ENCODE measurements at regions not wholly inside any gene's neighbourhood (a gene's known extent, or its start where the extent isn't known, plus 50 kb on each side); places are given as distances from the start of the nearest gene placed in this dataset.

- DNase-seq (peak; percentile 74), ATAC-seq (peak; percentile 65 to 87)
- intact Hi-C loops (cut with DNase I) = no loop called here
- H3K36me3 ChIP-seq = no peaks in the 10 kb centered on the region
- no peak overlapping the region for H3K4me3 ChIP-seq
- H3K4me1 ChIP-seq = peaks cover 5% of the 10 kb centered on the region
- no peak for TF ChIP-seq CTCF (IDR thresholded peaks at IDR 0.05)
- H3K9me3 ChIP-seq = no peaks in the 10 kb centered on the region
- no peaks in the 10 kb centered on the region for H3K27me3 ChIP-seq (ENCODE audit: low read depth)
- H3K27ac ChIP-seq = no peak overlapping the region
Observed at GRCh38 chrX:69216911-69217310, 51.7 kb upstream of the PJA1 start.

- DNase-seq (no peak), ATAC-seq (no peak)
- intact Hi-C loops (cut with DNase I) = no loop called here
- no peaks in the 10 kb centered on the region for H3K36me3 ChIP-seq
- peaks cover 5% of the 10 kb centered on the region for H3K4me1 ChIP-seq
- no peak for TF ChIP-seq CTCF (IDR thresholded peaks at IDR 0.05)
- H3K27ac ChIP-seq = no peak overlapping the region
- H3K9me3 ChIP-seq = no peaks in the 10 kb centered on the region
- no peaks in the 10 kb centered on the region for H3K27me3 ChIP-seq (ENCODE audit: low read depth)
- no peak overlapping the region for H3K4me3 ChIP-seq
Observed at GRCh38 chrX:69216446-69216845, 51.2 kb upstream of the PJA1 start.

GRCh38 chrX:69215161-69215875 lies 50.1 kb upstream of the PJA1 start:
- intact Hi-C loops (cut with DNase I) = no loop called here
- Histone ChIP-seq H3K4me1 (peaks cover 5% of the 10 kb centered on the region), H3K27me3 (ENCODE audit: low read depth) (no peaks in the 10 kb centered on the region)

More at GRCh38 chrX:69215161-69215875, 50.1 kb upstream of the PJA1 start:
- TF ChIP-seq CTCF (IDR thresholded peaks at IDR 0.05) = no peak
- Histone ChIP-seq H3K4me3 (no peak overlapping the region), H3K9me3 (no peaks in the 10 kb centered on the region), H3K27ac (no peak overlapping the region), H3K36me3 (no peaks in the 10 kb centered on the region)
- no peak for DNase-seq
- ATAC-seq = no peak

Measured in lower lobe of right lung (tissue), 2 donors.